GM18861 (cell line): ENCODE measurements at regions not wholly inside any gene's neighbourhood (a gene's known extent, or its start where the extent isn't known, plus 50 kb on each side); places are given as distances from the start of the nearest gene placed in this dataset.
"Not testable (repeated sequence)": the region's sequence is repeated elsewhere in the genome, so short reads cannot be mapped to it uniquely, and the experiment has no call there.

ENCODE experiments used
- ATAC-seq: cut with Tn5 transposase; IDR thresholded peaks from one replicate; pipeline ENCODE4 v1.9.1; 2021; ENCODE audit not compliant: unreplicated experiment

DNA sequence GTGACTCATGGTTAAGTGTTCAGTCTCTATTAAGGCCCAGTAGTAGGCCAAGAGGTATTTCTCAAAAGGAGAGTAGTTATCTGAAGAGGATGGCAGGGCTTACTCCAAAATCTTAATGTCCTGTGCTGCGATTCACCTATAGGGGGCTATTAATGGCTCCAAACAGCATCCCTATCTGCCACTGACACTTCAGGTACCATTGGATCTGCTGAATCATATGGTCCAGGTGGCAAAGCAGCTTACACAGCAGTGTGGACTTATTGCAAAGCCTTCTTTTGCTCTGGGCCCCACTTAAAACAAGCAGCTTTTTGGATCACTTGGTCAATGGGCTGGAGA is 60.8 kb upstream of the ATP2B1 start:
- no peak for ATAC-seq

- no peak for ATAC-seq
Observed at GRCh38 chr12:89768586-89769482, 60.2 kb upstream of the ATP2B1 start.

GRCh38 chr12:89765959-89766824 is 57.6 kb upstream of the ATP2B1 start:
- peak; percentile 66 for ATAC-seq

- ATAC-seq = not testable (repeated sequence)
Observed at GRCh38 chr12:89764164-89764563, 55.5 kb upstream of the ATP2B1 start.

DNA sequence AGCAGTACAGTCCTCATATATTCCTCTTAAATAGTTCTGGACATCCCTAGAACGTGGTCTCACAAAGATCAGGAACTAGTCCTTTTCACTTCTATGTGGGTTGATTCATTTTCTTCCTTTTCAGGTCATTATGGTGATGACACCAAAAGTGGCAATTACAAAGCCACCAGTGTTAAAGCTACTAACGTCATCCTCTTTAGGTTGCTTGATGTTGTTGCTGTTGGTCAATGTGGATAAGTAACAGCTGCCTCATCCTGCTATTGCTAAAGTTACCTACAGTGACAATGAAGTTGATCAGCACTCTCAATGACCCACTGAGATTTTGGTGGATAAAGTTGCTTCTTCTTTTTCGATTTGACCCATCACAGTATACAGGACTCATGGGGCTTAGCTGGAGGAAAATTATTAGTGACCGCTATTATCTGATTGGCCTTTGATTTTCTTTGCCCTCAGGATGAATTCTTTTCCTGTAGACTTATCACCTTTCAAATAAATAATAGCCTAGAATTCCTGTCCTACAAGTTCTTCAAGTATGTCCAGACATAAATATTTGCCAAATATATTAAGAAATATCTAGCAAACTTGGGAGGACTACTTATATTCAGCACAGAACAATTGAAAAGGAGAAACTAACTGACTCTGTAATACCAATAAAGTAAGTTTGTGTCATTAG is 54.0 kb upstream of the ATP2B1 start:
- ATAC-seq = peak; percentile 48

DNA sequence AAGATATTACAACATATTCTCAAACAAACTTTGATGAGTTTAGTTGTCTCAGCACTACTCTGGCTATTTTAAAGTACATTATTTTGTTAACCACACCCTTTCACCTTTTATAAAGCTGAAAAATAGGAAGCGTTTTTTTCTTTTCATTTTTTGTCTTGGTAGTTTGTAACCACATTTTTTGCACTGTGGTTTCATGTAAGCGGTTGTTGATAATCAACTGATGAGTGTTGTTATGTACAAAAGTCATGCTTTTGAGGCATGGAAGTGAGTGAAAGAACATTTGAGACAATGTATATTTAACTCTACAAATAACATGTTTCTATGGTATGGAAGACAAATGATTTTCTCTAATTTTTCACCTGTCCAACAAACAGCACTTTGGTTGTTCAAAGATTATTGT is 52.1 kb upstream of the ATP2B1 start:
- peak; percentile 25 for ATAC-seq
